ENCODE measurements at regions not wholly inside any gene's neighbourhood (a gene's known extent, or its start where the extent isn't known, plus 50 kb on each side); places are given as distances from the start of the nearest gene placed in this dataset.

DNA sequence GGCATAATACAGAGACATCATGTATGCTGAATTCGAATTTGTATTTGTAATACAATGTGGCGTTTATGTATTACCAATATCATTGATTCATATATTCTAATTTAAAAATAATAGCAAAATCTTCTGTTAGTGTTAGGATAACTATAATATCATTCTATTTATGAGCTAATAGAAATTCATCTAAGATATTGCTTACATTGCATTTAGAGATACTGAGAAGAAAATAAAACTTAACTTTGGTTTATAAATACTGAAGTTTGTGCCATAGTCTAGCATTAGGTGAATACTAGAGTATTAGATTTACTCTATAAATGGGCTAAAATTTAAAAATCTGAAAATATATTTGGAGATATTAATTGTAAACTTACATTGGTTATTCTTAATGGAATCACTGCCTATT is 1590.6 kb downstream of the PCDH18 start:
- H3K27me3 ChIP-seq (ENCODE audit: control insufficient read depth, low read length), result no peaks in the 10 kb centered on the region
- H3K9me3 ChIP-seq (ENCODE audit: control insufficient read depth, insufficient read depth, low read length), result no peaks in the 10 kb centered on the region
- no peak overlapping the region for H3K27ac ChIP-seq (ENCODE audit: low read depth, low read length)
- no peaks in the 10 kb centered on the region for H3K4me1 ChIP-seq (ENCODE audit: control insufficient read depth, low read length)
- no peaks in the 10 kb centered on the region for H4K20me1 ChIP-seq (ENCODE audit: control insufficient read depth, insufficient read depth, low read depth, low read length)
- H3K79me2 ChIP-seq (ENCODE audit: control insufficient read depth, low read length), result no peaks in the 10 kb centered on the region
- no peak for TF ChIP-seq EZH2phosphoT487 (IDR thresholded peaks at IDR 0.05; ENCODE audit: borderline replicate concordance, low read length)
- TF ChIP-seq, protein P1, sequence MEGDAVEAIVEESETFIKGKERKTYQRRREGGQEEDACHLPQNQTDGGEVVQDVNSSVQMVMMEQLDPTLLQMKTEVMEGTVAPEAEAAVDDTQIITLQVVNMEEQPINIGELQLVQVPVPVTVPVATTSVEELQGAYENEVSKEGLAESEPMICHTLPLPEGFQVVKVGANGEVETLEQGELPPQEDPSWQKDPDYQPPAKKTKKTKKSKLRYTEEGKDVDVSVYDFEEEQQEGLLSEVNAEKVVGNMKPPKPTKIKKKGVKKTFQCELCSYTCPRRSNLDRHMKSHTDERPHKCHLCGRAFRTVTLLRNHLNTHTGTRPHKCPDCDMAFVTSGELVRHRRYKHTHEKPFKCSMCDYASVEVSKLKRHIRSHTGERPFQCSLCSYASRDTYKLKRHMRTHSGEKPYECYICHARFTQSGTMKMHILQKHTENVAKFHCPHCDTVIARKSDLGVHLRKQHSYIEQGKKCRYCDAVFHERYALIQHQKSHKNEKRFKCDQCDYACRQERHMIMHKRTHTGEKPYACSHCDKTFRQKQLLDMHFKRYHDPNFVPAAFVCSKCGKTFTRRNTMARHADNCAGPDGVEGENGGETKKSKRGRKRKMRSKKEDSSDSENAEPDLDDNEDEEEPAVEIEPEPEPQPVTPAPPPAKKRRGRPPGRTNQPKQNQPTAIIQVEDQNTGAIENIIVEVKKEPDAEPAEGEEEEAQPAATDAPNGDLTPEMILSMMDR (IDR thresholded peaks at IDR 0.05; ENCODE audit: low read depth, low read length, poor library complexity, severe bottlenecking), result no peak
- no peak overlapping the region for H3K4me3 ChIP-seq (ENCODE audit: low read length)
- H3K36me3 ChIP-seq (ENCODE audit: control insufficient read depth, low read length), result no peaks in the 10 kb centered on the region
- H3K9me2 ChIP-seq (replicated peaks; ENCODE audit: control insufficient read depth, low read length), result no peaks in the 10 kb centered on the region
- H3F3A ChIP-seq (ENCODE audit: control insufficient read depth, insufficient read depth), result no peaks in the 10 kb centered on the region
- H3K4me2 ChIP-seq (ENCODE audit: low read length), result no peak overlapping the region

DNA sequence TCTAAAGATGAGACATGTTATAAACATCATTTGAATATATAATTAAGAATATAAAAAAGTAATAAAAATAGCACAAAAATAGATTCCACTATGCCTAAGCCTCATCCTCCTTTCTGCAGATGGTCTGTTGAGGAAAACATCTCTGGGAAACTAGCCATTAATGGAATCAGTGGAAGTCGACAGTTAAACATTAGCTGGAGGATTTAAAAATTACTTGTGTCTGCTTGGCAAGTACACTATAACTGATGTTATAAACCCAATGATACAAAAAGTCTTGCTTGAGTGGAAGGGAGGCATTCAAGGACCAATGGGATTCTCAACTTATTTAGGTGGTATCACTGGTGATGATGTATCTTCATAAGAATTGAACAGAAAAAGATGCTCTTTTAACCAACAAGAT is 1598.3 kb downstream of the PCDH18 start:
- no peaks in the 10 kb centered on the region for H3K36me3 ChIP-seq (ENCODE audit: control insufficient read depth, low read length)
- no peaks in the 10 kb centered on the region for H3K9me2 ChIP-seq (replicated peaks; ENCODE audit: control insufficient read depth, low read length)
- H3K4me2 ChIP-seq (ENCODE audit: low read length), result no peak overlapping the region
- H3F3A ChIP-seq (ENCODE audit: control insufficient read depth, insufficient read depth), result no peaks in the 10 kb centered on the region
- TF ChIP-seq, protein P1 (IDR thresholded peaks at IDR 0.05; ENCODE audit: low read depth, low read length, poor library complexity, severe bottlenecking), result no peak
- TF ChIP-seq EZH2phosphoT487 (IDR thresholded peaks at IDR 0.05; ENCODE audit: borderline replicate concordance, low read length), result no peak
- H3K4me3 ChIP-seq (ENCODE audit: low read length), result no peak overlapping the region
- no peaks in the 10 kb centered on the region for H3K27me3 ChIP-seq (ENCODE audit: control insufficient read depth, low read length)
- H4K20me1 ChIP-seq (ENCODE audit: control insufficient read depth, insufficient read depth, low read depth, low read length), result no peaks in the 10 kb centered on the region
- no peaks in the 10 kb centered on the region for H3K4me1 ChIP-seq (ENCODE audit: control insufficient read depth, low read length)
- no peaks in the 10 kb centered on the region for H3K79me2 ChIP-seq (ENCODE audit: control insufficient read depth, low read length)
- H3K27ac ChIP-seq (ENCODE audit: low read depth, low read length), result no peak overlapping the region
- H3K9me3 ChIP-seq (ENCODE audit: control insufficient read depth, insufficient read depth, low read length), result no peaks in the 10 kb centered on the region

DNA sequence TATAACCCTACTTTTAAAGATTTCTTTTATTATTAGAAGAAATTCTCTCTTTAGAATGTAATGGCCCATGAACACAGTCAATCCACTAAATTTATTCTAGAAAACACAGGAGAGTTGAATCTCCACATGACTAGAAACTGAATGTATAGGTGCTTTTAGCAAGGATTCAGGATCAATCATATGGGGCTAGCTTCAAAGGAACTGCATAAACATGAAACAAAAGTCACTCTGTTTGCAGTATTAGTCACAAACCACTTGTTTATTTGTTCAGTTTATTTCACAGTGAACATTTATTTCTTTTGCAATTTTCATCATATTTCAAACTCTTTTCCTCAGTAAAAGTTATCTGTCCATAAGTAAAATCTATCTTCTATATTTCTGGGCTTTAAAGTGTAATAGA is 1604.6 kb downstream of the PCDH18 start:
- H3K4me1 ChIP-seq (ENCODE audit: control insufficient read depth, low read length), result no peaks in the 10 kb centered on the region
- H4K20me1 ChIP-seq (ENCODE audit: control insufficient read depth, insufficient read depth, low read depth, low read length), result no peaks in the 10 kb centered on the region
- H3K27ac ChIP-seq (ENCODE audit: low read depth, low read length), result no peak overlapping the region
- H3F3A ChIP-seq (ENCODE audit: control insufficient read depth, insufficient read depth), result no peaks in the 10 kb centered on the region
- H3K4me2 ChIP-seq (ENCODE audit: low read length), result no peak overlapping the region
- TF ChIP-seq, protein P1 (IDR thresholded peaks at IDR 0.05; ENCODE audit: low read depth, low read length, poor library complexity, severe bottlenecking), result no peak
- no peak for TF ChIP-seq EZH2phosphoT487 (IDR thresholded peaks at IDR 0.05; ENCODE audit: borderline replicate concordance, low read length)
- H3K9me2 ChIP-seq (replicated peaks; ENCODE audit: control insufficient read depth, low read length), result no peaks in the 10 kb centered on the region
- H3K36me3 ChIP-seq (ENCODE audit: control insufficient read depth, low read length), result no peaks in the 10 kb centered on the region
- no peak overlapping the region for H3K4me3 ChIP-seq (ENCODE audit: low read length)
- H3K27me3 ChIP-seq (ENCODE audit: control insufficient read depth, low read length), result no peaks in the 10 kb centered on the region
- H3K79me2 ChIP-seq (ENCODE audit: control insufficient read depth, low read length), result no peaks in the 10 kb centered on the region
- H3K9me3 ChIP-seq (ENCODE audit: control insufficient read depth, insufficient read depth, low read length), result no peaks in the 10 kb centered on the region

DNA sequence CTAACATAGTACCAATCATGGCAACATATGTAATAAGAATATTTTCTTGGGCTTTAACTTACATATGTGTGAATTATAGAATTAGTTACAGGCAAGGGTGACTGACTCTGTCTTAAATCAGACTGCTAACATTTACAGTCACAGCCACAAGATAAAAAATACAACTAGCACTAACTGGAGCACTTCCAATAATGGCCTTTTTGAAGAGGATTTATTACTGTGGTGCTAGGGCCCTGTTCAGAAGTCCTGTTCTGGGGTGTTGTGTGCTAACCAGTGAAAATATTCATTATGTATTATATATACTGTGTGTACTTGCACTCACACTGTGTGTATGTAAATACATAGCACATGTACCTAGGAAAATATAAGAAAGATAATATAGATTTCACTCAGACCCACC is 1611.2 kb downstream of the PCDH18 start:
- H3K9me3 ChIP-seq (ENCODE audit: control insufficient read depth, insufficient read depth, low read length), result no peaks in the 10 kb centered on the region
- TF ChIP-seq, protein P1 (IDR thresholded peaks at IDR 0.05; ENCODE audit: low read depth, low read length, poor library complexity, severe bottlenecking), result no peak
- TF ChIP-seq EZH2phosphoT487 (IDR thresholded peaks at IDR 0.05; ENCODE audit: borderline replicate concordance, low read length), result no peak
- H4K20me1 ChIP-seq (ENCODE audit: control insufficient read depth, insufficient read depth, low read depth, low read length), result no peaks in the 10 kb centered on the region
- H3K27me3 ChIP-seq (ENCODE audit: control insufficient read depth, low read length), result no peaks in the 10 kb centered on the region
- no peaks in the 10 kb centered on the region for H3K9me2 ChIP-seq (replicated peaks; ENCODE audit: control insufficient read depth, low read length)
- no peaks in the 10 kb centered on the region for H3K36me3 ChIP-seq (ENCODE audit: control insufficient read depth, low read length)
- no peak overlapping the region for H3K4me2 ChIP-seq (ENCODE audit: low read length)
- no peak overlapping the region for H3K27ac ChIP-seq (ENCODE audit: low read depth, low read length)
- H3K79me2 ChIP-seq (ENCODE audit: control insufficient read depth, low read length), result no peaks in the 10 kb centered on the region
- H3F3A ChIP-seq (ENCODE audit: control insufficient read depth, insufficient read depth), result no peaks in the 10 kb centered on the region
- no peak overlapping the region for H3K4me3 ChIP-seq (ENCODE audit: low read length)
- H3K4me1 ChIP-seq (ENCODE audit: control insufficient read depth, low read length), result no peaks in the 10 kb centered on the region
